OCI-LY3 (cell line): ENCODE measurements at regions not wholly inside any gene's neighbourhood (a gene's known extent, or its start where the extent isn't known, plus 50 kb on each side); places are given as distances from the start of the nearest gene placed in this dataset.

Experiments
- CTCF ChIP-seq: fragments of 200-600, 300-600 bp; sonication (generic); IDR thresholded peaks from 2 replicates; pipeline ENCODE4 v1.5.1; 2014; ENCODE audit warnings: antibody characterized with exemption, low read length, low read depth
- EZH2phosphoT487 ChIP-seq: fragments of 200-600 bp; shearing (Covaris generic); IDR thresholded peaks from 2 replicates; pipeline ENCODE4 v1.6.1; 2018; ENCODE audit warnings: antibody characterized with exemption, mixed run types, low read depth

DNA sequence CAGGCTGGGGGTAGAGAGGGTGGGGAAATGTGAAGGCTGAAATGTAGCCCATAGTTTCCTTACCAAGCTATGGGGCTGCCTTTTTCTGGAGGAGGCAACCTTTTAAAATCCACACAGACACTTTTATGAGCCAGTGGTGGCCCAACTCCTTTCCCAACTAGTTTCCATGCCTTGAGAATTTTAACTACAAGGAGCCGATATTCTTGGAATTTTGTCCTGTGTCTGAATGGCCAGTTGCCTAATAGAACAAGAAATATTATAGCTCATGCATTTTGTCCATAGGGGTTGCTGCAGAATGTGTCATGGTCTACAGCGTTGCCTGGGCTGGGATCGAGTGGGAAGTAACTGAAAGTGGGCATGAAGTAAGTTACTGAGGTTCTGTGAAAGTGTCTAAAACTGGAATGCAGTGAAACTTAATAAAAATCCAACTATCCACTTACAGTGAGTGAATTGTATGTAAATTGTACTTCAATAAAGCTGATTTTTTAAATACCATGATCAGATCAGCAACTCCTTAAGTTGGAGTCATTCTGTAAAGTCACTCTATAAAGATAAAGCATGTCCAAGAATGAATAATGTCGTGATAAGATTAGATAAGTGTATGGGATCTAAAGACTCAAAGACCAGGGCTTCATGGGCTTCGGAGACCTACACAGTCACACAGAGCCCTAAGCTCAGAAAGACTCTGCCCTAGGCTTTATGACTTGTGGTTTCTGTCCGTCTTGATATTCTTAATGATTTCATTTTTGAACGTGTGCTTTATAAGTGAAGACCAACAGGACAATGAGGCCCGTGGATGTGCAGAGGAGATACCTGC, 122.6 kb upstream of the FNDC3A start:
- TF ChIP-seq CTCF: no peak
- TF ChIP-seq EZH2phosphoT487: no peak
